Sigmoid colon (tissue), 3 donors: ENCODE measurements at regions not wholly inside any gene's neighbourhood (a gene's known extent, or its start where the extent isn't known, plus 50 kb on each side); places are given as distances from the start of the nearest gene placed in this dataset.

Source experiments
- CTCF ChIP-seq, 4 experiments: fragments of 450-650 bp in 3 of 4; fragments of 200-600 bp in 1 of 4; IDR thresholded peaks; one replicate each; pipeline ENCODE4 v1.5.1; 2016 to 2019; ENCODE audit warnings: antibody characterized with exemption in 4 of 4, mild to moderate bottlenecking in 3 of 4, moderate library complexity in 2 of 4
- POLR2A ChIP-seq, 2 donors: fragments of 450-650 bp; IDR thresholded peaks; one replicate each; pipeline ENCODE4 v1.6.1; 2016; ENCODE audit warnings: antibody characterized with exemption in 2 of 2, mild to moderate bottlenecking in 2 of 2, moderate library complexity in 2 of 2

GRCh38 chr5:67897431-67897830, 318.1 kb upstream of the PIK3R1 start:
- no peak for TF ChIP-seq POLR2A (IDR thresholded peaks at IDR 0.05)
- TF ChIP-seq CTCF (IDR thresholded peaks at IDR 0.05), result no peak
